Nephron (organoid): ENCODE measurements at regions not wholly inside any gene's neighbourhood (a gene's known extent, or its start where the extent isn't known, plus 50 kb on each side); places are given as distances from the start of the nearest gene placed in this dataset.

Source experiments
- H3K27ac Mint-ChIP-seq, 3 experiments: 2 replicates each; pipeline ENCODE4 v1.8.0; 2020; ENCODE audit warnings: mixed read lengths in 3 of 3, mild to moderate bottlenecking in 2 of 3, moderate library complexity in 1 of 3
- H3K27me3 Mint-ChIP-seq: 2 replicates; pipeline ENCODE4 v1.8.0; 2021; ENCODE audit warnings: low read depth, mild to moderate bottlenecking, moderate library complexity, mixed read lengths
- H3K36me3 Mint-ChIP-seq: 2 replicates; pipeline ENCODE4 v1.8.0; 2020; ENCODE audit warnings: low read depth, mixed read lengths
- H3K4me1 Mint-ChIP-seq: 2 replicates; pipeline ENCODE4 v1.8.0; 2020; ENCODE audit warnings: mixed read lengths
- H3K4me3 Mint-ChIP-seq, 3 experiments: 2 replicates each; pipeline ENCODE4 v1.8.0; 2020; ENCODE audit warnings: mild to moderate bottlenecking in 3 of 3, mixed read lengths in 3 of 3, moderate library complexity in 2 of 3
- H3K9me3 Mint-ChIP-seq: 2 replicates; pipeline ENCODE4 v1.8.0; 2020; ENCODE audit warnings: mixed read lengths
- TF ChIP-seq, protein P1 (sequence below), 3 experiments: fragments of 200-600 bp; sonication (generic); IDR thresholded peaks; one replicate each; pipeline ENCODE4 v1.5.0; 2021; ENCODE audit warnings: antibody characterized with exemption in 3 of 3; ENCODE audit not compliant: unreplicated experiment in 3 of 3

DNA sequence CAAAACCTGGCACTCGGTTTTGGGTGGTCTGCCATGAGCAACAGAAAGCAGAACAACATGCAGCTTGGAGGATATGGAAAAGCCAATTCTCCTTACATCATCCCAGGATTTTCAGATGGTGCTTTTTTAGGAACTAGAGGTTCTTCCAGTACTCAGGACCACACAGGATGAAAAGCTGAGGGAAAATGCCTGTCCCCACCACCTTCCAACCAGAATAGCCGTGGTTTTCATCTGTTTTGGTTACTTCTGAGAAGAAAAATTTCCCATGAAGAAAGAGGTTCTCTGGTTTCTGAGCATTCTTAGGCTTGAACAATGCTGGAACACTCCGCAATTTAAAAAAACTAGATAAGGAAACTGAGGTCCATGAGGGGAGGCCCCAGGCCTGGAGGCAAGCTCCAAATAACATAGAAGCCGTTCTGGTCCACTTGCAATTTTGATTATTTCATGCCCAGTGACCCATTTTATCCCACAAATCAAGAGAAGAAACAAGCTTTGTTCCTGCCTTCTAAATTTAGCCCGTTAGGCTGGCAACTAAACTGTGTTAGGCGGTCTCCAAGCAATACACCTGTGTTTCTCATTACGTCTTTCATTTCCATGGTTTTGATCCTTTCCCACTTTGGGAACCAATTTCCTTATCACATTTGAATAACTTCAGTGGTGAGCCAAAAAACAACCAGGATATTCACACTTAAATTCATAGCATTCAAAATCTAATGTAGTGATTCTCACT, 79.2 kb upstream of the SPIN1 start:
- Mint-ChIP-seq H3K9me3 (no peaks in the 10 kb centered on the region), H3K27me3 (peaks cover 3% of the 10 kb centered on the region), H3K4me3 (no peak overlapping the region), H3K27ac (no peak overlapping the region), H3K4me1 (peaks cover 13% of the 10 kb centered on the region), H3K36me3 (no peaks in the 10 kb centered on the region)
- TF ChIP-seq, protein P1, sequence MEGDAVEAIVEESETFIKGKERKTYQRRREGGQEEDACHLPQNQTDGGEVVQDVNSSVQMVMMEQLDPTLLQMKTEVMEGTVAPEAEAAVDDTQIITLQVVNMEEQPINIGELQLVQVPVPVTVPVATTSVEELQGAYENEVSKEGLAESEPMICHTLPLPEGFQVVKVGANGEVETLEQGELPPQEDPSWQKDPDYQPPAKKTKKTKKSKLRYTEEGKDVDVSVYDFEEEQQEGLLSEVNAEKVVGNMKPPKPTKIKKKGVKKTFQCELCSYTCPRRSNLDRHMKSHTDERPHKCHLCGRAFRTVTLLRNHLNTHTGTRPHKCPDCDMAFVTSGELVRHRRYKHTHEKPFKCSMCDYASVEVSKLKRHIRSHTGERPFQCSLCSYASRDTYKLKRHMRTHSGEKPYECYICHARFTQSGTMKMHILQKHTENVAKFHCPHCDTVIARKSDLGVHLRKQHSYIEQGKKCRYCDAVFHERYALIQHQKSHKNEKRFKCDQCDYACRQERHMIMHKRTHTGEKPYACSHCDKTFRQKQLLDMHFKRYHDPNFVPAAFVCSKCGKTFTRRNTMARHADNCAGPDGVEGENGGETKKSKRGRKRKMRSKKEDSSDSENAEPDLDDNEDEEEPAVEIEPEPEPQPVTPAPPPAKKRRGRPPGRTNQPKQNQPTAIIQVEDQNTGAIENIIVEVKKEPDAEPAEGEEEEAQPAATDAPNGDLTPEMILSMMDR (IDR thresholded peaks at IDR 0.05; ENCODE audit: unreplicated experiment in 3 of 3): no peak

DNA sequence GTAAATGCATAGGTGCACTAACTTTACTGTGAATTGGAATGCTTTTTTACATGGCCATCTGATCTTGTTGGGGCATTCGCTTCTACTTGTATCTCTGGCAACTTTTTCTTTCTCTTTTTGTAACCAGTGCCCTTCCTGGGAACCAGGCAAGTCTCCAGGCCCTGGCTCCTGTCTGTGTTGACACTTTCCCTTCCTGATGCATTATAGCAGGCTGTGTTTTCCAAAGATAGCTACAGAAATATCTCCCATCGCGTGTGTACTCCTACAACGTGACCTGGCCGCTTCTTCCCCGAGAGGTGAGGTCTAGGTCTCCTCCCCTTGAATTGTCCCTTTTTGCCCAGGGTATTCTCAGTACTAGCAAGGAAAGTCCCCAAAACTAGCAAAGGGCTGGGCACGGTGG, 81.1 kb upstream of the SPIN1 start:
- no peaks in the 10 kb centered on the region for H3K36me3 Mint-ChIP-seq

DNA sequence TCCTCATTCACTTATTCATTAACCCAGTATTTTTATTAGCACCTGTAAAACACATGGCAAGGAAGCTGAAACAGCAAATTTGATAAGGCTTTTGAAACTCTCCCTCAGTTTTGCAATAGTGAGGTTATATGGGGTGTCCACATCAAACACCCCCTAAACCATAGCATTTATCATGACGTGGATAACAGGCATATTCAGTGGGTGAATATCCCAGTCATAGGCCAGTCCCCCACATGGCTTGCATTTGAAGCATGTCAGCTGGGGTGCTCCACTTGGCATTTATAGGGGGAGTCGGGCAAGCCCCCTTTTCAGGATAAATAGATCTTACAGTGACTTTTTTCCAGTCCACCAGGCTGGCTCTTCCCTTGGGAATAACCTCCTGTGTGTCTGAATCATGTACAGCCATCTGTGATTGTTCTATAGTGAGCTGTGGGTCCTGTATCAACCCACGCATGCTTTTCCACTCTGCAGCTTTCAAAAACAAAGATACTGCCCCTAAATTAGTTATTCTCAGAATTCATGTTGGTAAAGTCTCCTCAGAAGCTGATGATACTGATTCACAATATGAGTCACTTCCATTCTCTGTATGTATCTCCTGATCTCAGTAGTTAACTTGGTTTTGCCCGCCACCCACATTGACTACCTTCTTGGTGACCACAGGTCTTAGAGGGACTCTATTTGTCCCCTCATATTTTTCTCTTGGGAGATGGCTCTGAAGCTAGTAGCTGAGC, 84.4 kb upstream of the SPIN1 start:
- Mint-ChIP-seq H3K36me3 (no peaks in the 10 kb centered on the region), H3K9me3 (peaks cover 5% of the 10 kb centered on the region), H3K4me3 (no peak overlapping the region), H3K27me3 (peaks cover 9% of the 10 kb centered on the region), H3K27ac (no peak overlapping the region), H3K4me1 (no peaks in the 10 kb centered on the region)
- TF ChIP-seq, protein P1 (IDR thresholded peaks at IDR 0.05; ENCODE audit: unreplicated experiment in 3 of 3): no peak

More for the DNA sequence above, 81.1 kb upstream of the SPIN1 start:
- Mint-ChIP-seq H3K4me3 (no peak overlapping the region), H3K4me1 (peaks cover 4% of the 10 kb centered on the region), H3K27ac (no peak overlapping the region), H3K27me3 (peaks cover 3% of the 10 kb centered on the region), H3K9me3 (peaks cover 3% of the 10 kb centered on the region)
- TF ChIP-seq, protein P1 (IDR thresholded peaks at IDR 0.05; ENCODE audit: unreplicated experiment in 3 of 3): no peak

DNA sequence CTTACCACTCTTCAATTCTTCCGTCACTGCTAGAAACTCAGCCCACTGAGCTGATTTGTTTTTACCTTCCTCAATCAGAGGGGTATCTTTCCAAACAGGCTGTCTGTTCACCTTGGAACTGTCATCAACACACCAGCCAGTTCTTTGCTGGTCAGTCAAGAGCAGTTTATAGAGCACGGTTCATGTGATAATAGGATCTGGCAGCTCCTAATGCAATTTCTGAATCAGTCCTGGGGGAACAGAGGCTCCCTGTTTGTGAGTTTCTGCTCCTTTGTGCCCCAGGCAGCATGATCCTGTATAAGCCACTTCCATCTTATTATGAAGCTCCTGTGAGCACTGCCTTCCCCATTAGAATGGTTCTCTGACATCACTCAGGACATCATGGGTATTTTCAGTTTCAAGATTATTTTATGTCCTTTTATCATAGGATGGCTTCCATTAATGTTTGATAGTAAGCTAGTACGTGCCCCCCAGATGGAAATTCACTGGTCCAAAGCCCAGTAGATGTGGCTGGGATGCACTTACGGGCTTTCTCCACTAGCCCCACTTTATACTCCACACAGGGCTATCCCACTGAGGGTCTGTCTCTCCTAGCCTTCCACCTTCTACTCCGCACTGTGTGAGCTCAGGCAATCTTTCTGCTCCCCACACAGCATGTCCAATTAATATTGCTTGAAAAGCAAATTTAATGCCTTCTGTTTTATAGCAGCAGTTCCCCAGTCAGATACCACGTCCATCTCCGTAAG, 85.5 kb upstream of the SPIN1 start:
- Mint-ChIP-seq H3K4me1 (no peaks in the 10 kb centered on the region), H3K27ac (no peak overlapping the region), H3K36me3 (no peaks in the 10 kb centered on the region), H3K9me3 (peaks cover 11% of the 10 kb centered on the region), H3K4me3 (no peak overlapping the region), H3K27me3 (peaks cover 9% of the 10 kb centered on the region)
- TF ChIP-seq, protein P1 (IDR thresholded peaks at IDR 0.05; ENCODE audit: unreplicated experiment in 3 of 3): no peak

DNA sequence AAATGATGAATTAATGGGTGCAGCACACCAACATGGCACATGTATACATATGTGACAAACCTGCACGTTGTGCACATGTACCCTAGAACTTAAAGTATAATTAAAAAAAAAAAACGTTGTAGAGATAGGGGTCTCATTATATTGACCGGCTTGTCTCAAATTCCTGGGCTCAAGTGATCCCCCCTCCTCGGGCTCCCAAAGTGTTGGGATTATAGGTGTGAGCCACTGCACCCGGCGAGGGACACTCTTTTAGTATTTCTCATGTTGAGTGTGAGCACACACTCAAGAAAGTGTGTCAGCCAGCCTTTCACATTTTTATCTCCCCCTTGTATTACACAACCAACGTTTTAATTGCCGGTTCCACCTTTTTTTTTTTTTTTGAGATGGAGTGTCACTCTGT, 87.7 kb upstream of the SPIN1 start:
- Mint-ChIP-seq H3K27me3 (peaks cover 9% of the 10 kb centered on the region), H3K9me3 (peaks cover 14% of the 10 kb centered on the region), H3K4me3 (no peak overlapping the region), H3K36me3 (no peaks in the 10 kb centered on the region), H3K4me1 (no peaks in the 10 kb centered on the region), H3K27ac (no peak overlapping the region)
- TF ChIP-seq, protein P1 (IDR thresholded peaks at IDR 0.05; ENCODE audit: unreplicated experiment in 3 of 3): no peak
